Fibroblast of villous mesenchyme (primary cell): ENCODE measurements at regions not wholly inside any gene's neighbourhood (a gene's known extent, or its start where the extent isn't known, plus 50 kb on each side); places are given as distances from the start of the nearest gene placed in this dataset.
A peak's percentile ranks its signal among the peaks of the same experiment; 100 is the strongest.

Source experiments
- DNase-seq: peaks from one replicate; pipeline ENCODE4 v3.0.0-alpha.2; 2010; ENCODE audit warnings: low read depth
- H3K4me3 ChIP-seq: 2 replicates; pipeline ENCODE4 v1.5.1; 2011; ENCODE audit warnings: low read depth, mild to moderate bottlenecking, low read length
- TF ChIP-seq, protein P1 (sequence below): IDR thresholded peaks from 2 replicates; pipeline ENCODE4 v1.5.1; 2012; ENCODE audit warnings: low read depth, mild to moderate bottlenecking, low read length; ENCODE audit not compliant: insufficient read depth

DNA sequence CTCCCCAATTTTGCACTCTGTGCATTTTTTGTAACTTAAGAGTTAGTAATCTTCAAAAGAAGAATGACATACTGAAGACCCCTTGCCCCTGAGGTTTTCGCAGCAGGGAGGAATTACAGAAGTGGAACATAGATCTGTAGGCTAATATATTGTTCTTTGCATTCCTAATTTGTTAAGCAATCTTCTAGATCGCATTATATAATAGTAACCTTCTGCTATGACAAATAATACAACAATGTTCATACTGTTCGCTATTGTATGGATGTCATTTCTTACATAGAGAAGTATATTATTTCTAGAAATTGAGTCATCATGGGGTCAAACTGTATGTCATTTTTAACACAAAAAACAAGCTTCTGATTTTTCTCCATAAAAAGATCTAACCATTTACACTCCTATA, 95.8 kb upstream of the TGFBR2 start:
- TF ChIP-seq, protein P1, sequence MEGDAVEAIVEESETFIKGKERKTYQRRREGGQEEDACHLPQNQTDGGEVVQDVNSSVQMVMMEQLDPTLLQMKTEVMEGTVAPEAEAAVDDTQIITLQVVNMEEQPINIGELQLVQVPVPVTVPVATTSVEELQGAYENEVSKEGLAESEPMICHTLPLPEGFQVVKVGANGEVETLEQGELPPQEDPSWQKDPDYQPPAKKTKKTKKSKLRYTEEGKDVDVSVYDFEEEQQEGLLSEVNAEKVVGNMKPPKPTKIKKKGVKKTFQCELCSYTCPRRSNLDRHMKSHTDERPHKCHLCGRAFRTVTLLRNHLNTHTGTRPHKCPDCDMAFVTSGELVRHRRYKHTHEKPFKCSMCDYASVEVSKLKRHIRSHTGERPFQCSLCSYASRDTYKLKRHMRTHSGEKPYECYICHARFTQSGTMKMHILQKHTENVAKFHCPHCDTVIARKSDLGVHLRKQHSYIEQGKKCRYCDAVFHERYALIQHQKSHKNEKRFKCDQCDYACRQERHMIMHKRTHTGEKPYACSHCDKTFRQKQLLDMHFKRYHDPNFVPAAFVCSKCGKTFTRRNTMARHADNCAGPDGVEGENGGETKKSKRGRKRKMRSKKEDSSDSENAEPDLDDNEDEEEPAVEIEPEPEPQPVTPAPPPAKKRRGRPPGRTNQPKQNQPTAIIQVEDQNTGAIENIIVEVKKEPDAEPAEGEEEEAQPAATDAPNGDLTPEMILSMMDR = no peak
- DNase-seq = no peak
- H3K4me3 ChIP-seq = no peak overlapping the region

DNA sequence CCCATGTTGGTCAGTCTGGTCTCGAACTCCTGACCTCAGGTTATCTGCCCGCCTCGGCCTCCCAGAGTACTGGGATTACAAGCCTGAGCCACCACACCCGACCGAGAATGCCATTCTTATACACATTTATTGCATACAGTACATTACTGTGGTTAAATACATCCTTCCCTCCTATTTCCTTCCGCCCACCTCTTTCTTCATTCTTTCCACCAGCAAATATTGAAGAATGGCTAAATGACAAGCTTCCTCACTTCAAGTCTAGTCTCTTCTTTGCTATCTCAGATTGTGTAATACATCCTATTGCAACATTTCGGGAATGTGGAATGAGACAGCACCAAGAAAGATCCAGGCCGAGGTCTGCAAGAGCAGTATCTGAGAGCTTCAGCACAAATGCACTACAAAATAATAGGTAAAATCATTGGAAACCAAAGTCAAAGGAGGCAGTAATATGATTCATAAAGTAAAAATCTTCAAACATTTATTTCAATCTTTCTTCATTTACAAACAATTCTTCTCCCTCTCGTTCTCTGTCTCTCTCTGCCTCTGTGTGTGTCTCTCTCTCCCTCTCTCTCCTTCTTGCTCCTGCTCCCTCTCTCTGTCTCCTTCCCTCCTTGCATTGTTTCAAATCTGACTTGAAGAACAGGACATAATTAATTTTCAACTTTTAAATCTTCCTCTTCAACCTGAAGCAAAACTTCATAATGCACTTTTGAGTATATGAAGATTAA, 94.7 kb upstream of the TGFBR2 start:
- H3K4me3 ChIP-seq = no peak overlapping the region
- DNase-seq = peak; percentile 98
- TF ChIP-seq, protein P1 = no peak

DNA sequence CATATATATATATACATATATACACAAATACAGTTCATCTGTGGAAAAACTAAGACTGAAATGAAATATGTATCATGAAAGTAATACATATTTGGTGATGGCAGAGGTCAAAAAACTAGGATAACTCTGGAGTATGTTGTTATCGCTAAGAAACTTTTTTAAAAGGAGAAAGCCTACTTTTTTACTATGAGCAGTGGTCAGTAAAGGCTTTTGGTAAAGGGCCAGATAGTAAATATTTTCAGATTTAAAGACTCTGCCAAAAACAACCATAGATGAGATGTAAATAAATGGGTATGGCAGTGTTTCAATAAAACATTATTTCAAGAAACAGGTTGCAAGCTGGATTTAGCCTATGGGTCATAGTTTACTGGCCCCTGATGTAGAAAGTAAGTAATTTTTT, 93.8 kb upstream of the TGFBR2 start:
- H3K4me3 ChIP-seq = no peak overlapping the region
- peak; percentile 63 for DNase-seq
- TF ChIP-seq, protein P1 = no peak

DNA sequence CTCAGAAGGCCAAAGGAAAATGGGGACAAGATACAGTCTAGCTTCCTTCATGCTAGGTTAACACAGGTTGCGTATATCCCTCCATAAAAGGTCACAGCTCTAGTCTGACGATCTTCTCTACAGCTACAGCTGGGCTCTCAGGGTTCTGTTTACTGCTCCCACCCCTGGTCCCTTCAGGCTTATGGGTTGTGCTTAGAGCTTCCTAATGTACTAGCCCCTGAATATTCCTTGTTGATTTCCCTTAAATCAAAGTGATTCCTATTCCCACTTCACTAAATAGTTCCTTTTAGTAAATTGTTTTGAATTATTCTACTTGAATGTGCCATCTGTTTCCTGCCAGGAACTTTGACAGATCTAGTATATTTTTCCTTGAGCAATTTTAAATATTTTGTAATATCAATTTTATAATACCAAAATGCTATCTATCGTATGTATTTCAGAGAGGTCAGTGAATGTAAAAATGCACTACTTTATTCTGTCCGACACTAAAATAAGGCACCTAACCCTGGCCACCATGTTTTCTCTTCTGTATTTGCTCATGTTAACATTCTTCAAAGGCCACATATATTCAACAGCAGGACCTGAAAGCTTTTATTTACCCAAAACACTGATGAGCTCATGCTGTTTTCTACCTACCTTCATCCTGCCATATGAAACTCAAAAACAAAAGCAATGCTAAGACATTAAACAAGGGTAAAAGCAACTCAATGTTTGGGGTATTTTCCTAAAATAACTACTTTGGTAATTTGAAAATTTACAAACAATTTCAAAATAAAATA, 92.8 kb upstream of the TGFBR2 start:
- DNase-seq = no peak
- no peak overlapping the region for H3K4me3 ChIP-seq
- TF ChIP-seq, protein P1 = no peak

DNA sequence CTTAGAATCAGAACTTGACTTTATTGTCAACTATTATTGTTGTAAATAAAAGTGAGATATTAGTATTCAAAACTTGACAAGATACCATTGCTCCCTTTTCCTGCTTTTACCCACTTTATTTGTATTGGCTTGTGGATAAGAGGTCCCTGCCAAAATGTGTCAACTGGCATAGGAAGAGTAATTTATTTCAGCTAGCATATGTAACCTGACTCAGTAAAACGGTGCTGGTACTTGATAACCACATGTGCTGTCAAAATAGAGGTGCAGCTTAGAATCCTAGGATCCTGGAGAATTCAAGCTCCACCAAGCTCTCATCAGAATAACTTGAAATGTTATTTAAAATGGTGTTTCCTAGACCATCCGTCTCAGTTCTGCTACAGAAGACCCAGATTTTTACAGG, 90.2 kb upstream of the TGFBR2 start:
- TF ChIP-seq, protein P1 = no peak
- H3K4me3 ChIP-seq = no peak overlapping the region
- DNase-seq = no peak

DNA sequence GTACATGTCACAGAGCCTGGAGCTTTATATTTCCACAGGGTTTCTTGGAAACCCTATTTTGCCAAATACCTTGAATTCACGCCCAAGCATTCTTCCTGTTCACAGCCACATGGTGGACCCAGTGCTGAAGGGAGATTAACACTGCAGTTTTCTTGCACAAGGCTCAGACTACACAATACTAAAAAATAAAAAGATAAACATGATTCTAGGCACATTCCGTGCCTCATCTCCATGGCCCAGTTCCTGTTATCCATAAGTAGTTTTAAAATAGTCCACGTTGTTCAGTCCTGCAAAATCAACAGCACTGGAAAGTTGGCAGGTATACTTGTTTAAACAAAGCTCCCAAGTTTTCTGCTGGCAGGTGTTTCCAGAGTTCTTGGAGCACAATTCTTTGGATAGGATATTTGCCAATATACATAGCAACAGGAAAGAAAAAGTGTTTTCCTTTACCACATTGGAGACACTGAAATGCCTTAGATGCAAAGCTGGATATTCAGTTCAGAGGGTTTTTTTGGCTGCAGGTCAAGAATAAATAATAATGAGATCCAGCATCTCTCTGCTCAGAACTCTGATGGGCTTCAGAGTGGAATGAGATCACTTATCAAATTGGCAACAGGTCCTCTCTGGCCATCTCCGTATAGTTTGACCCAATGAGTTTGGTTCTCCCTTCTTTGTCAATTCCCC, 88.1 kb upstream of the TGFBR2 start:
- TF ChIP-seq, protein P1 = no peak
- H3K4me3 ChIP-seq = no peak overlapping the region
- no peak for DNase-seq
